Ishikawa (cell line): ENCODE measurements at regions not wholly inside any gene's neighbourhood (a gene's known extent, or its start where the extent isn't known, plus 50 kb on each side); places are given as distances from the start of the nearest gene placed in this dataset.

Source experiments
- CEBPB ChIP-seq: IDR thresholded peaks from 2 replicates; pipeline ENCODE4 v1.6.1; 2012
- CREB1 ChIP-seq: IDR thresholded peaks from 2 replicates; pipeline ENCODE4 v1.6.1; 2012; ENCODE audit warnings: low read depth
- EGR1 ChIP-seq: IDR thresholded peaks from 2 replicates; pipeline ENCODE4 v1.6.1; 2012
- EP300 ChIP-seq: IDR thresholded peaks from 2 replicates; pipeline ENCODE4 v1.6.1; 2012; ENCODE audit warnings: borderline replicate concordance
- FOXM1 ChIP-seq: IDR thresholded peaks from 2 replicates; pipeline ENCODE4 v1.6.1; 2012; ENCODE audit warnings: low read depth, borderline replicate concordance
- NFIC ChIP-seq: IDR thresholded peaks from 2 replicates; pipeline ENCODE4 v1.6.1; 2012
- RAD21 ChIP-seq: IDR thresholded peaks from 2 replicates; pipeline ENCODE4 v1.6.1; 2012; ENCODE audit warnings: low read depth
- TAF1 ChIP-seq: IDR thresholded peaks from 2 replicates; pipeline ENCODE4 v1.6.1; 2012; ENCODE audit warnings: low read depth, mild to moderate bottlenecking
- TCF12 ChIP-seq: IDR thresholded peaks from 2 replicates; pipeline ENCODE4 v1.6.1; 2012; ENCODE audit warnings: low read depth
- TEAD4 ChIP-seq: IDR thresholded peaks from 2 replicates; pipeline ENCODE4 v1.6.1; 2012
- YY1 ChIP-seq: IDR thresholded peaks from 2 replicates; pipeline ENCODE4 v1.6.1; 2012; ENCODE audit warnings: low read depth
- ZBTB7A ChIP-seq: IDR thresholded peaks from 2 replicates; pipeline ENCODE4 v1.6.1; 2012; ENCODE audit warnings: low read depth
- TF ChIP-seq, protein P1 (sequence below): IDR thresholded peaks from 2 replicates; pipeline ENCODE4 v1.6.1; 2012
- TF ChIP-seq, protein P2 (sequence below): IDR thresholded peaks from 2 replicates; pipeline ENCODE4 v1.6.1; 2012
- TF ChIP-seq, protein P3 (sequence below): IDR thresholded peaks from 2 replicates; pipeline ENCODE4 v1.6.1; 2012; ENCODE audit warnings: low read depth, mild to moderate bottlenecking

DNA sequence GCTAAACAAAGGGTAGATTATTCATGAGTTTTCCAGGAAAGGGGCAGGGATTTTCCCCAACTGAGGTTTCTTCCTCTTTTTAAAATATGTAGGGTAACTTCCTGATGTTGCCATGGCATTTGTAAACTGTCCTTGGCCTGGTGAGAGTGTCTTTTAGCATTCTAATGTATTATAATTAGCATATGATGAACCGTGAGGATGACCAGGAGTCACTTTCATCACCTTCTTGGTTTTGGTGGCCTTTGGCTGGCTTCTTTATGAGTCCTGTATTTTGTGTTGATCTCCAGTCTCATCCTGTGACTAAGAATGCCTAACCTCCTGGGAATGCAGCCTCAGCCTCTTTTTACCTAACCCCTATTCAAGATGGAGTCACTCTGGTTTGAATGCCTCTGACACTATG is 391.0 kb upstream of the LINC00305 start:
- TF ChIP-seq RAD21, result no peak

DNA sequence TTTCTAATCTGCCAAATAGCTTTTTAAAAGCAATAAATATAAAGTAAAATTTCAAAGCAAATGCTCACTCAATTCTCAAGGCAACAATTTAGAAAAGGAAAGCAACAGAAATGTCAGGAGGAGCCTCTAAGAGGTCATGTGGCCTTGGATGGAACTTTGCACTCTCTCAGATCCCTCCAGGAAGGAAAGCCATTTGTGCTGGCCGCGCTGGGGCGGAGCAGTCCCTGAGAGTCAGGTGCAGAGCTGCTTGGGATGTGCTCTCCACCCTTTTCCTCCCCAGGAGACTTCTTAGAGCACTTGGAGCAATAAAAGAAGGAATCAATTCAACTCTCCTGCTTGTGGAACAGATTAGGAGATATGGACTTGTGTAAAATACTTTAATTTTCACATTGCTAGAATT is 379.8 kb upstream of the LINC00305 start:
- TF ChIP-seq TCF12, result no peak
- TF ChIP-seq, protein P1, sequence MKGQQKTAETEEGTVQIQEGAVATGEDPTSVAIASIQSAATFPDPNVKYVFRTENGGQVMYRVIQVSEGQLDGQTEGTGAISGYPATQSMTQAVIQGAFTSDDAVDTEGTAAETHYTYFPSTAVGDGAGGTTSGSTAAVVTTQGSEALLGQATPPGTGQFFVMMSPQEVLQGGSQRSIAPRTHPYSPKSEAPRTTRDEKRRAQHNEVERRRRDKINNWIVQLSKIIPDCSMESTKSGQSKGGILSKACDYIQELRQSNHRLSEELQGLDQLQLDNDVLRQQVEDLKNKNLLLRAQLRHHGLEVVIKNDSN, result no peak
- no peak for TF ChIP-seq TEAD4
- TF ChIP-seq ZBTB7A, result no peak
- TF ChIP-seq, protein P2, sequence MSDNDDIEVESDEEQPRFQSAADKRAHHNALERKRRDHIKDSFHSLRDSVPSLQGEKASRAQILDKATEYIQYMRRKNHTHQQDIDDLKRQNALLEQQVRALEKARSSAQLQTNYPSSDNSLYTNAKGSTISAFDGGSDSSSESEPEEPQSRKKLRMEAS, result no peak
- TF ChIP-seq, protein P3, sequence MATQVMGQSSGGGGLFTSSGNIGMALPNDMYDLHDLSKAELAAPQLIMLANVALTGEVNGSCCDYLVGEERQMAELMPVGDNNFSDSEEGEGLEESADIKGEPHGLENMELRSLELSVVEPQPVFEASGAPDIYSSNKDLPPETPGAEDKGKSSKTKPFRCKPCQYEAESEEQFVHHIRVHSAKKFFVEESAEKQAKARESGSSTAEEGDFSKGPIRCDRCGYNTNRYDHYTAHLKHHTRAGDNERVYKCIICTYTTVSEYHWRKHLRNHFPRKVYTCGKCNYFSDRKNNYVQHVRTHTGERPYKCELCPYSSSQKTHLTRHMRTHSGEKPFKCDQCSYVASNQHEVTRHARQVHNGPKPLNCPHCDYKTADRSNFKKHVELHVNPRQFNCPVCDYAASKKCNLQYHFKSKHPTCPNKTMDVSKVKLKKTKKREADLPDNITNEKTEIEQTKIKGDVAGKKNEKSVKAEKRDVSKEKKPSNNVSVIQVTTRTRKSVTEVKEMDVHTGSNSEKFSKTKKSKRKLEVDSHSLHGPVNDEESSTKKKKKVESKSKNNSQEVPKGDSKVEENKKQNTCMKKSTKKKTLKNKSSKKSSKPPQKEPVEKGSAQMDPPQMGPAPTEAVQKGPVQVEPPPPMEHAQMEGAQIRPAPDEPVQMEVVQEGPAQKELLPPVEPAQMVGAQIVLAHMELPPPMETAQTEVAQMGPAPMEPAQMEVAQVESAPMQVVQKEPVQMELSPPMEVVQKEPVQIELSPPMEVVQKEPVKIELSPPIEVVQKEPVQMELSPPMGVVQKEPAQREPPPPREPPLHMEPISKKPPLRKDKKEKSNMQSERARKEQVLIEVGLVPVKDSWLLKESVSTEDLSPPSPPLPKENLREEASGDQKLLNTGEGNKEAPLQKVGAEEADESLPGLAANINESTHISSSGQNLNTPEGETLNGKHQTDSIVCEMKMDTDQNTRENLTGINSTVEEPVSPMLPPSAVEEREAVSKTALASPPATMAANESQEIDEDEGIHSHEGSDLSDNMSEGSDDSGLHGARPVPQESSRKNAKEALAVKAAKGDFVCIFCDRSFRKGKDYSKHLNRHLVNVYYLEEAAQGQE, result no peak

DNA sequence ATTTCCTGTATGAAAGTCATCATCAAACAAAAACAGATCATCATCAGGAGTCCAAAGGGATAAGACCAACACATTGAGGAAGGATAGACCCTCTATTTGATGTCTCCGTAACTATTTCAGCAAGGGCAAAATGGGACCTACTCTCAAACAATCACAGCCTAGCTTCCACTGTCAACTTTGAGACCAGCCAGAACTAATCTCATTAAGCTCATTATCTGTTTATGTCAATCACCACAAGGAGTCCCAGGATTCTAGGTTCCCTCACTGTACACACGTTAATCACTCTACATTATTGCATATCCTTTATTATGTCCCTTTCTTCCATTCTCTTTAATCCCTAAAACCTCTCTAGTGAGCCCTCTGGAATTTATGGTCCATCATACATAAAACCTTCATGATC is 370.3 kb upstream of the LINC00305 start:
- TF ChIP-seq TEAD4 (no peak), TCF12 (no peak), TAF1 (no peak), YY1 (no peak), EP300 (no peak), RAD21 (no peak), FOXM1 (no peak), NFIC (no peak), EGR1 (no peak), CEBPB (no peak), ZBTB7A (no peak), CREB1 (no peak)
- TF ChIP-seq, protein P1, result no peak
- TF ChIP-seq, protein P2, result no peak
- TF ChIP-seq, protein P3, result no peak

DNA sequence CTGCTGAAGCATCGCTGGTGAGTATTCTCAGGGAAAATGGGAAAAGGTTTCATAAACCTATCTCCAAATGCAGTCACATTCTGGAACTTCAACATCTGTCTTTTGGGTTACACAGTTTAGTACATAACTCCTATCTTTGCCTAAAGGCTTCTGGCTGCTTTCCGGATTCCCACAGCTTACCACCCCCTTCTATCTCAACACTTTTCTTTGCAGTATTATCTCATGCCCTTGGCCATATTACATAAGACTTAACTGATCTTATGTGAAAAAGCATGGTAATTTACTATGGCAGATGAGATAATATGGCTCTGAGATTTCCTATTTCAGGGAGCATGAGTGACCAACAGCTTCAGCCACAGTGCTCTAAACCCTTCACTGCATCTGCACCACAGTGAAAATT is 369.3 kb upstream of the LINC00305 start:
- TF ChIP-seq EGR1, result no peak
- TF ChIP-seq TCF12, result no peak
- TF ChIP-seq, protein P1, result no peak
- no peak for TF ChIP-seq YY1
- no peak for TF ChIP-seq EP300
- TF ChIP-seq TAF1, result no peak

DNA sequence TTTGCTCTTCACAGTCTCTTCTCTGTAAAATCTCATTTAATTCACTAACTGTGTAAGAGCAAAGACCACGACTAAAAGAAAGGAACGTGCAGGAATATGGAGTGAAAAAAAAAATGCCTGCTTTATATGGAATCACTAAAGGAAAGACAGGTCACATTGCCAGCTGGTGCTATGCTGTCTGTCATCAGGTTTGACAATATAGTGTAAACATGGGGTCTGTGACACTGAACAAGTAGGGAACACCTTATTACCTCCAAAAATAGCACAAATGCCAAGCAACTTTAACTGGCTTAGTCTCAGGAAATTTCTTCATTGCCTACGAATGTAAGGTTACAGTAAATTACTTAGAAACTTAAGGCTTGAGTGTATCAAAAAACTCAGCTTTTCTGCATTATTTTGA is 364.5 kb upstream of the LINC00305 start:
- TF ChIP-seq NFIC, result no peak
- TF ChIP-seq, protein P3, result no peak
- TF ChIP-seq CEBPB, result no peak
- TF ChIP-seq EGR1, result no peak
- no peak for TF ChIP-seq EP300
- no peak for TF ChIP-seq RAD21
- TF ChIP-seq TAF1, result no peak
- TF ChIP-seq, protein P2, result no peak
- TF ChIP-seq YY1, result no peak
- no peak for TF ChIP-seq TCF12
- no peak for TF ChIP-seq ZBTB7A
- TF ChIP-seq, protein P1, result no peak
- TF ChIP-seq FOXM1, result no peak
- TF ChIP-seq CREB1, result no peak
- TF ChIP-seq TEAD4, result no peak
